Left ventricle myocardium inferior (tissue), 1 donor: ENCODE measurements at regions not wholly inside any gene's neighbourhood (a gene's known extent, or its start where the extent isn't known, plus 50 kb on each side); places are given as distances from the start of the nearest gene placed in this dataset.
A peak's percentile ranks its signal among the peaks of the same experiment; 100 is the strongest.

Experiments used
- DNase-seq: peaks from one replicate; pipeline ENCODE4 v3.0.0-alpha.2; 2020
- H3K27ac ChIP-seq: fragments of 200-600 bp; replicated peaks from 2 replicates; pipeline ENCODE4 v1.8.0; 2021
- H3K27me3 ChIP-seq: fragments of 200-600 bp; 2 replicates; pipeline ENCODE4 v1.8.0; 2021; ENCODE audit warnings: low read depth
- H3K36me3 ChIP-seq: fragments of 200-600 bp; 2 replicates; pipeline ENCODE4 v1.8.0; 2021
- H3K4me1 ChIP-seq: fragments of 200-600 bp; 2 replicates; pipeline ENCODE4 v1.8.0; 2021
- H3K4me3 ChIP-seq: fragments of 200-600 bp; 2 replicates; pipeline ENCODE4 v1.8.0; 2021; ENCODE audit warnings: mild to moderate bottlenecking, moderate library complexity
- H3K9me3 ChIP-seq: fragments of 200-600 bp; replicated peaks from 2 replicates; pipeline ENCODE4 v1.8.0; 2021
- CTCF ChIP-seq: fragments of 200-600 bp; IDR thresholded peaks from 2 replicates; pipeline ENCODE4 v1.8.0; 2021; ENCODE audit warnings: antibody characterized with exemption, mild to moderate bottlenecking, borderline replicate concordance
- intact Hi-C: fragments of 100-400 bp; cut with micrococcal nuclease; formaldehyde crosslinking; loops from one replicate; pipeline ENCODE4 v1.11.0; 2022
- donor health status: DM: no; HTN: yes; CAD: no; lungs with severe emphysema.

- Histone ChIP-seq H3K9me3 (peaks cover 17% of the 10 kb centered on the region), H3K4me1 (no peaks in the 10 kb centered on the region), H3K27me3 (no peaks in the 10 kb centered on the region), H3K36me3 (no peaks in the 10 kb centered on the region), H3K4me3 (no peak overlapping the region), H3K27ac (no peak overlapping the region)
- DNase-seq = no peak
- intact Hi-C loops = no loop called here
- TF ChIP-seq CTCF = no peak
These were observed 401.5 kb downstream of the PPP3CA start for GRCh38 chr4:100945789-100946188.

- intact Hi-C loops = no loop called here
- no peak overlapping the region for H3K27ac ChIP-seq
- no peak overlapping the region for H3K4me3 ChIP-seq
- no peak for TF ChIP-seq CTCF
- H3K27me3 ChIP-seq = no peaks in the 10 kb centered on the region
- DNase-seq = no peak
- H3K9me3 ChIP-seq = peaks cover 22% of the 10 kb centered on the region
- no peaks in the 10 kb centered on the region for H3K36me3 ChIP-seq
- H3K4me1 ChIP-seq = peaks cover 3% of the 10 kb centered on the region
These were observed 408.6 kb downstream of the PPP3CA start for GRCh38 chr4:100938698-100939097.

GRCh38 chr4:100936661-100937375, 410.5 kb downstream of the PPP3CA start:
- Histone ChIP-seq H3K9me3 (peaks cover 6% of the 10 kb centered on the region), H3K27me3 (no peaks in the 10 kb centered on the region), H3K36me3 (no peaks in the 10 kb centered on the region), H3K4me3 (no peak overlapping the region), H3K27ac (no peak overlapping the region), H3K4me1 (peaks cover 3% of the 10 kb centered on the region)
- no peak for TF ChIP-seq CTCF
- DNase-seq = no peak
- intact Hi-C loops = no loop called here

GRCh38 chr4:100935090-100935489, 412.2 kb downstream of the PPP3CA start:
- H3K27ac ChIP-seq = no peak overlapping the region
- no peak overlapping the region for H3K4me3 ChIP-seq
- H3K4me1 ChIP-seq = peaks cover 3% of the 10 kb centered on the region
- DNase-seq = no peak
- peaks cover 3% of the 10 kb centered on the region for H3K9me3 ChIP-seq
- intact Hi-C loops = no loop called here
- no peaks in the 10 kb centered on the region for H3K27me3 ChIP-seq
- peak; percentile 37 for TF ChIP-seq CTCF
- H3K36me3 ChIP-seq = no peaks in the 10 kb centered on the region

- Histone ChIP-seq H3K9me3 (no peaks in the 10 kb centered on the region), H3K27me3 (no peaks in the 10 kb centered on the region), H3K36me3 (no peaks in the 10 kb centered on the region), H3K27ac (no peak overlapping the region), H3K4me3 (no peak overlapping the region), H3K4me1 (peaks cover 3% of the 10 kb centered on the region)
- TF ChIP-seq CTCF = no peak
- DNase-seq = no peak
- intact Hi-C loops = no loop called here
These were observed 413.7 kb downstream of the PPP3CA start for GRCh38 chr4:100933628-100934027.
